PC-3 (cell line): ENCODE measurements at regions not wholly inside any gene's neighbourhood (a gene's known extent, or its start where the extent isn't known, plus 50 kb on each side); places are given as distances from the start of the nearest gene placed in this dataset.

Source experiments
- ATAC-seq: fragments of 200-7000 bp; cut with Tn5 transposase; 2 replicates; pipeline ENCODE4 v1.9.1; 2020; ENCODE audit warnings: mild to moderate bottlenecking, moderate library complexity
- BruUV-seq: library from RNA; stranded (reverse); fragments of 400-500 nt; replicated peaks from 2 replicates; lab custom pipeline; 2021; lab: Mats Ljungman, UMichigan
- CTCF ChIA-PET: fragments of 300-600 bp; sonication (Branson Sonifier 250); formaldehyde crosslinking; loops from one replicate; lab custom pipeline; 2022; ENCODE audit warnings: antibody characterized with exemption; lab: Charles Lee
- POLR2A ChIA-PET: fragments of 300-600 bp; sonication (Branson Sonifier 250); formaldehyde crosslinking; loops from one replicate; lab custom pipeline; 2022; ENCODE audit warnings: antibody characterized with exemption; ENCODE audit not compliant: unreplicated experiment; lab: Charles Lee
- DNase-seq: peaks from one replicate; pipeline ENCODE4 v3.0.0-alpha.2; 2015
- H2AFZ ChIP-seq: fragments of 300-600 bp; sonication (generic); 2 replicates; pipeline ENCODE4 v1.6.0; 2016; ENCODE audit warnings: antibody characterized with exemption, low read length
- H3F3A ChIP-seq: fragments of 300-600 bp; sonication (generic); one replicate; pipeline ENCODE4 v1.6.0; 2017; ENCODE audit warnings: antibody characterized with exemption, low read length, control low read depth, mild to moderate bottlenecking; ENCODE audit not compliant: unreplicated experiment
- H3K27ac ChIP-seq: fragments of 300-600 bp; sonication (generic); 2 replicates; pipeline ENCODE4 v1.5.1; 2016; ENCODE audit warnings: mild to moderate bottlenecking, low read length
- H3K27me3 ChIP-seq: fragments of 300-600 bp; sonication (generic); 2 replicates; pipeline ENCODE4 v1.6.1; 2016; ENCODE audit warnings: low read length, mixed read lengths
- H3K36me3 ChIP-seq: fragments of 300-600 bp; sonication (generic); 2 replicates; pipeline ENCODE4 v1.6.1; 2016; ENCODE audit warnings: low read depth, mixed run types, low read length, mixed read lengths
- H3K4me1 ChIP-seq: fragments of 300-600 bp; sonication (generic); 2 replicates; pipeline ENCODE4 v1.5.1; 2016; ENCODE audit warnings: low read length; ENCODE audit not compliant: insufficient read depth
- H3K4me2 ChIP-seq: fragments of 300-600 bp; sonication (generic); 2 replicates; pipeline ENCODE4 v1.6.0; 2016; ENCODE audit warnings: low read length
- H3K4me3 ChIP-seq: fragments of 300-600 bp; sonication (generic); 2 replicates; pipeline ENCODE4 v1.5.1; 2016; ENCODE audit warnings: mild to moderate bottlenecking, low read length, mixed read lengths
- H3K79me2 ChIP-seq: fragments of 300-600 bp; sonication (generic); 2 replicates; pipeline ENCODE4 v1.6.1; 2017; ENCODE audit warnings: low read length, mixed read lengths
- H3K9ac ChIP-seq: fragments of 300-600 bp; sonication (generic); 2 replicates; pipeline ENCODE4 v1.6.0; 2016; ENCODE audit warnings: mild to moderate bottlenecking, low read length
- H3K9me2 ChIP-seq: fragments of 300-600 bp; sonication (generic); replicated peaks from 2 replicates; pipeline ENCODE4 v1.6.1; 2016; ENCODE audit warnings: mixed run types, low read length, mixed read lengths
- H3K9me3 ChIP-seq: fragments of 300-600 bp; sonication (generic); 2 replicates; pipeline ENCODE4 v1.6.1; 2016; ENCODE audit warnings: low read length, mixed read lengths
- H4K20me1 ChIP-seq: fragments of 300-600 bp; sonication (generic); 2 replicates; pipeline ENCODE4 v1.6.1; 2016; ENCODE audit warnings: low read length, mixed read lengths
- CTCF ChIP-seq: fragments of 300-600 bp; sonication (generic); conservative IDR thresholded peaks from 2 replicates; pipeline ENCODE4 v1.5.1; 2017; ENCODE audit warnings: antibody characterized with exemption, low read depth, mild to moderate bottlenecking, low read length
- EZH2 ChIP-seq: fragments of 300-600 bp; sonication (generic); IDR thresholded peaks from one replicate; pipeline ENCODE4 v1.6.1; 2017; ENCODE audit warnings: antibody characterized with exemption, mild to moderate bottlenecking, low read length; ENCODE audit not compliant: unreplicated experiment
- EZH2phosphoT487 ChIP-seq: fragments of 300-600 bp; sonication (generic); IDR thresholded peaks from 2 replicates; pipeline ENCODE4 v1.6.1; 2018; ENCODE audit warnings: mild to moderate bottlenecking, antibody characterized with exemption, low read length, borderline replicate concordance
- intact Hi-C: fragments of 100-400 bp; cut with micrococcal nuclease; formaldehyde crosslinking; loops from 2 replicates; pipeline ENCODE4 v1.9.0; 2023

GRCh38 chr3:3984053-3984452 is 184.8 kb downstream of the LRRN1 start:
- ChIA-PET CTCF (no interaction called here), POLR2A (no interaction called here)
- TF ChIP-seq EZH2phosphoT487, result no peak
- TF ChIP-seq CTCF, result no peak
- no peak for TF ChIP-seq EZH2
- Histone ChIP-seq H3K9ac (no peak overlapping the region), H3K4me1 (no peaks in the 10 kb centered on the region), H4K20me1 (no peaks in the 10 kb centered on the region), H3K79me2 (no peaks in the 10 kb centered on the region), H3K9me2 (no peaks in the 10 kb centered on the region), H3K4me3 (no peak overlapping the region), H3K27ac (no peak overlapping the region), H2AFZ (no peak overlapping the region), H3F3A (no peaks in the 10 kb centered on the region), H3K4me2 (no peak overlapping the region), H3K27me3 (no peaks in the 10 kb centered on the region), H3K36me3 (no peaks in the 10 kb centered on the region), H3K9me3 (0 out of 2 replicates have a peak, but pooled peaks cover 5% of the 10 kb centered on the region)
- no peak for DNase-seq
- no peak for ATAC-seq
- intact Hi-C loops, result no loop called here
- BruUV-seq, result no TSS peak

- Histone ChIP-seq H3K27me3 (no peaks in the 10 kb centered on the region), H3F3A (no peaks in the 10 kb centered on the region), H3K9ac (no peak overlapping the region), H3K27ac (no peak overlapping the region), H3K36me3 (no peaks in the 10 kb centered on the region), H3K4me1 (no peaks in the 10 kb centered on the region), H3K9me3 (0 out of 2 replicates have a peak, but pooled peaks cover 5% of the 10 kb centered on the region), H4K20me1 (no peaks in the 10 kb centered on the region), H3K9me2 (no peaks in the 10 kb centered on the region), H3K79me2 (no peaks in the 10 kb centered on the region), H3K4me2 (no peak overlapping the region), H2AFZ (no peak overlapping the region), H3K4me3 (no peak overlapping the region)
- DNase-seq (no peak), ATAC-seq (no peak)
- TF ChIP-seq EZH2 (no peak), CTCF (no peak), EZH2phosphoT487 (no peak)
- intact Hi-C loops, result no loop called here
- BruUV-seq, result no TSS peak
- ChIA-PET CTCF (no interaction called here), POLR2A (no interaction called here)
These were observed 192.4 kb downstream of the LRRN1 start for GRCh38 chr3:3991598-3991997.

- DNase-seq (no peak), ATAC-seq (no peak)
- TF ChIP-seq EZH2 (no peak), EZH2phosphoT487 (no peak), CTCF (no peak)
- H3K4me3 ChIP-seq, result no peak overlapping the region
- H3K4me1 ChIP-seq, result no peaks in the 10 kb centered on the region
- ChIA-PET CTCF (no interaction called here), POLR2A (no interaction called here)
- H3K36me3 ChIP-seq, result no peaks in the 10 kb centered on the region
- intact Hi-C loops, result no loop called here
- H3K9me3 ChIP-seq, result 0 out of 2 replicates have a peak, but pooled peaks cover 5% of the 10 kb centered on the region
- no peak overlapping the region for H3K4me2 ChIP-seq
- no peak overlapping the region for H2AFZ ChIP-seq
- no peaks in the 10 kb centered on the region for H3K79me2 ChIP-seq
- H3F3A ChIP-seq, result no peaks in the 10 kb centered on the region
- no peaks in the 10 kb centered on the region for H3K9me2 ChIP-seq
- H3K27me3 ChIP-seq, result no peaks in the 10 kb centered on the region
- H3K27ac ChIP-seq, result no peak overlapping the region
- BruUV-seq, result no TSS peak
- H4K20me1 ChIP-seq, result no peaks in the 10 kb centered on the region
- H3K9ac ChIP-seq, result no peak overlapping the region
These were observed 193.2 kb downstream of the LRRN1 start for GRCh38 chr3:3992312-3992874.
